HG03139 (cell line): ENCODE measurements at regions not wholly inside any gene's neighbourhood (a gene's known extent, or its start where the extent isn't known, plus 50 kb on each side); places are given as distances from the start of the nearest gene placed in this dataset.

Experiments
- ATAC-seq: cut with Tn5 transposase; IDR thresholded peaks from one replicate; pipeline ENCODE4 v1.9.1; 2021; ENCODE audit not compliant: unreplicated experiment

DNA sequence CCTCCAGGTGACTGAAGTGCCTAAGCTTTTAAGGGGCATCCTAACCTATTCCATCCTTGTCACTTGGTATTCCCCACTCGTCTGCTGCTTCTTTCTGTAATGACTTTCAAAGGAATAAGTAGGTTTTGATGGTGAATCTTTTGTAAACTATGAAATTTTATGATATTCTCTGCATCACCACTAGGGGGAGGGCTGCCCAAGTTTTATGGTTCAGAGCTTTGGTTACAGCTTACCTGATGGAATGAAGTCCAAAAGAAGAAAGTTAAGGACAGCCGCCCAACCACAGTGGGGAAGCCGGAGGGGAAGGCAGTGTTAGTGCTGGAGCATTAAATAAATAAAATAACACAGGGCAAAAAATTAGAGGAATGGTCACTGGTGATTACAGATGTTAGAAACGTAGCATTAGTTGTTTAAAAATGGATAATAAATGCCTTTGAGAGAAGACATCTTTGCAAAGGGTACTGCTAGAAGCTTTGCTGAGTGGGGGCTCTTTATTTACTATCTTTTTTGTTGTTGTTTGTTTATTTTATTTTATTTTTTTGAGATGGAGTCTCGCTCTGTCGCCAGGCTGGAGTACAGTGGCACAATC, 204.9 kb downstream of the GBA3 start:
- ATAC-seq: no peak

DNA sequence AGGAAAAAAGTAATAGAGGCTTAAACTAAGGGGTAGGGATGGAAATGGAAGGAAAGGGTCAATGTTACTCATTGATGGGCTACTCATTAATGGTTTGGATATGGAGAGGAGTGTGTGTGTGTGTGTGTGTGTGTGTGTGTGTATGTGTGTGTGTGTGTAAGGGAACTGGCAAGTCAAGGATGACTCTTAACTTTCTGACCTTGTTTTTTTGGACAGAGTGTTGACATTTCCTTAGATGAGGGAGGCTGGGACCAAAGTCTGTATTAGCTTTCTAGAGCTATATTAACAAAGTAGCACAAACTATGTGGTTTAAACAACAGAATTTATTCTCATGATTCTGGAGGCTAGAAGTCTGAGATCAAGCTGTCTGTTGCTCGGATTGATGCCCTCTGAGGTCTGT, 202.7 kb downstream of the GBA3 start:
- ATAC-seq: no peak

DNA sequence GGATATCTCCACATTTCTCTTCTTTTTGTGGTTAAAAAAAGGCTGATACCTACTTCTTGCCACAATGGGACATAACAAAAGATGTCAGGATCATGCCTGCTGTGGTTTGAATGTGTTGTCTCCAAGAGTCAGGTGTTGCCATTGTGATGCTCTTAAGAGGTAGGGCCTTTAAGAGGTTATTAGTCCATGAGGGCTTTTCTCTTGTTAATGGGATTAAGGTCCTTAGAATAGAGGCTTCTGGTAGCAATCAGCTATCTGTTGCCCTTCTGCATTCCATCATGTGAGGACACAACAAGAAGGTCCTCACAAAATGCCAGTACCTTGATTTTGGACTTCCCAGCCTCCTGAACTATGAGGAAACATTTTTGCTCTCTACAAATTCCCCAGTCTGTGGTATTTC, 191.4 kb downstream of the GBA3 start:
- no peak for ATAC-seq

DNA sequence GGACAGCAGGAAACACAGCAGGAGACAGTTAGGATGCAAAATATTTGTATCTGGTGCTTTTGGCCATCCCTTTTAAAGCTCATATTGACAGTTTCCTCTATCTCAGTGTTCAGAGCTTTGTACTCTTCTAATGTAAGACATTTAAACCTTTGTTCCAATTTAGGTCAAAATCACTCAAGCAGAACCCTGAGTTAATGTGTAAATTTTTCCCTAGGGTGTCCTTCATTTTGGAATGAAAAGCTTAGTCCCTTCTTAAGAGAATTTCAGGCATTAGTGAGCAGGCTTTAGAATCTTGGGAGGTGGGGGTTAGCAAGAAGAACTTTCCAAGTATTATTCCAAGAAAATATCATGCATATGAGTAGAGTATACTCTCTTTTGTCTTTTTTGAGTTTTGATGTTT, 188.7 kb downstream of the GBA3 start:
- ATAC-seq: no peak

DNA sequence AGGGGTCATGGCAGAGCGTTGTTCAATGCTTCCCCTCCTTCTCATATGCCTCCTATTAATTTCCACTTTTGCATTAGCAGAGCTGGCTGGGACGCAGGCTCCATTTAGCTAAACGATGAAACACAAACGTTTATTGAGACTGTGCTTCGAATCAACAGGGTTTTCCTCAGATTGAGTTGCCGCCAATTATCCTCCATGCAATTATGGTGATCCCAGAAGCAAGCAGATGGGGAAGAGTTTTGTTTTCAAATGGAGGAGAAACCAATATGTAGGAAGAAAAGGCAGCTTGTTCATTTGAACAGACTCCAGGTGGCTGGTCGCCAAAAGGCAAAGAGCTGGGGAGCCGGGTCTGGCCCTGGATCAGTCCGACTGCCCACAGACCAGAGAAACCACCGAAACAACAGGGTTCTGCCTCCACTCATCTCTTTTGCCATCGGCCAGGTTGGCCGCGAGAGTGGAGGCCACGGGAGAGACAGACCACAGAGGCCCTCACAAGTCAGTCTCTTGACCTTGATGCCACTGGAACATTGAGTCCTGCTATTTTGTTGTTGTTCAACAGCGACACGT, 184.8 kb downstream of the GBA3 start:
- ATAC-seq: no peak

DNA sequence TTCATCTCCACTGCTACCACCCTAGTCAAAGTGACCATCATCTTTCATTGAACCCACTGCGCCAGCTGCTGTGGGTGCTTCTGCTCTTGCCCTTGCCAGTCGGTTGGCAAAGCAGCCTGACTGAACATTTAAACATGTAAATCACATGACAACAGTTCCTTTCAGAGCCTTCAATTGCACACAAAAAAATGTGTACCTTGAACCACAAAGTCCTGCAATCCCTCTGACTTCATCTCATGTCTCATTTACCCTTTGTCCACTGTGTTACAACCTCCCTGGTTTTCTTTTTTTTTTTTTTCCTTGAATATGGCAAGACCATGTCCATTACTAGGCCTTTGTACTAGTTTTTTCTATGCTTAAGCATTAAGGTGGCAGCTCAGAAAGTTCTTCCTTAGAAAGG, 183.5 kb downstream of the GBA3 start:
- no peak for ATAC-seq

DNA sequence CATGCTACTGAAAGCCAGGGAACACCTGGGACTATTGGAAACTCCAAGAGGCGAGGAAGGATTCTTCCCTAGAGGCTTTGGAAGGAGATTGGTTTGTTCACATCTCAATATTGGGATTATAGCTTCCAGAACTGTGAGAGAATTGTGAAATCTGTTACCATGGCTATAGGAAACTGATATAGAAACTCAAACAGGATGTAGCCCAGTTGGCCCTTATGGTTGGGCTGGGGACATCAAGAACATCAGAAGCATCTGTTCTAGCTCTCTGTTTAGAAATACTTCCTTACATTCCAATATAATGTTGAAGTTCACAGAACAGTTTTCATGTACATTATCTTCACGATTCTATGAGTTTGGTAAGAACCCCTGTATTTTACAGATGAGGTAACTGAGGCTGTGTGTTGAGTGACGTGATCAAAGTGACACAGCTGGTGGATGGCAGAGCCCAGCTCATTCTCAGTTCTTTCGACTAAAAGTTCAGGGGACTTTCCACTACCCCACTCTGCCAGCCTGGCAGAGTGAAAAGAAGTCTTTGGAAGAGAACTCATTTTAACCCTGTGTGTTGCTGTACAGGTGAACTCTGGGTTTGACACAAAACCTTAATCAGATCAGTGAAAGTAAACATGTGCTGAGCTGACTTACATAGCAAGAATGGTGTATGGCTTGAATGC, 183.0 kb downstream of the GBA3 start:
- no peak for ATAC-seq

DNA sequence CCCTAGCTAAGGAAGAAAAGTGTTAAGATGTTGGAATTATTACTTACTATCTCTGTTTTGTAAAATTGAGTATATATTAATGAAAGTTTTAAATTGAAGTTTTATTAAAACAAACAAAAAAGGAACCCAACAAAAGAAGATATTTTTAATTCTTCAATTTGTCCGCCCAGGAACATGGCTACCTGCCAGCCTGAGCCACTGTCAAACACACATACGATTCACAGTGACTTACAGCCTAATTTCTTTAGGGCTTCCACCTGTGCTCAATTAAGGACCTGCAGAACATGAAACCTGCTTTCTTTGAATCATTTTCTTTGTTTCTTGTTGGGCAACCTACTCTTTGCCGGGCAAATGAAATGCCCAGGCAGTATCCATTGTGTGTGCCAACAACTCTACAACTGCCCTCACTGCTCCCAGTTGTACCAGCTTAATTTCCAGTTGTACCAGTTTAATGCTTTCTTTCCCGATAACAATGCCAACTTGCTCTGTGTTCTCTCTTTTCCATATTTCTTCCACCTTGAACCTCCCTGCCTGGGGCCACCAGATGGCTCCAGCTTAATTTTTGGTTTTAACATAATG, 181.7 kb downstream of the GBA3 start:
- ATAC-seq: no peak

DNA sequence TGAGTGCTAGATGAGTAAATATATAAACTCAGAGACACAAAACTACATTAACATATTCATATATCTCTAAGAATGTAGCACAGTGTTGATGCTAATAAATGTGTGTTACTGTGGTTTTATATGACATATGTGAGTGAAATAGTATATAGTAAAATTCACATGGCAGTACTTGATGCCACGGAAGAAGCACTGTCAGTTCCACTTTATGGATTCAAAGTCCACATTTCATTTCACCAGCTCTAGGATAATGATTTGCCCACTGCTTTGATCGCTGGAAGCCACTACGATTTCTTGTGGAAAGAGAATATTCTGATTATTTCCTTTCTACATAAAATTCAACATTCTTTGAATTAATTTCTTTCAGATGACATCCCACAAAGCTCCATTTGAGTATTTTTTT, 181.2 kb downstream of the GBA3 start:
- ATAC-seq: no peak

DNA sequence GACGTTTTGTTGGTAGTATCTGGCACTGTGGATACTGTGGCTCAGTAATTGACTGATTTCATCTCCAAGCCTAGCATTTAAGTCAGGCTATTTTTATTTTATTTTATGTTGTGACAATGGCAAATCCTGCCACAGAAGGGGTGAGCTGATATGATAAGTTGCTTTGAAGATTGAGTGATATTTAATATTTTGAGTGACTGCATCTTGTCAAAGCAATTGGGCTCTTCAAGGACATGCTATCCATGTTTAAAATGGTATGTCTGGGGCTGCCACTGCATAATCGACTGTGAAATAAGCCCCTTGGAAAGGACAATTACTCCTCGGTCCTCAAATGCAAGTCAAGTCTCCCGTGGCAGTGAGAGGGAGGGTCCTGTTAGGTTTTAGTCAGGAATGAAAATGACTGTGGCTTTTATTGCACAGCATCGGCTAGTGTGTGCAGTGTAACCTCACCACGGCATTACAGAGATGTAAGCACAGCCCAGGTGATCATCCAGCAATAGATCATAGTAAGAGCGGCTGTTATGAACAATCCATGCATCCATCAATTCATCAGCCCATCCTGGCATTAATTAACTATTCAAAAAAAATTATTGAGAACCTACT, 178.2 kb downstream of the GBA3 start:
- no peak for ATAC-seq

DNA sequence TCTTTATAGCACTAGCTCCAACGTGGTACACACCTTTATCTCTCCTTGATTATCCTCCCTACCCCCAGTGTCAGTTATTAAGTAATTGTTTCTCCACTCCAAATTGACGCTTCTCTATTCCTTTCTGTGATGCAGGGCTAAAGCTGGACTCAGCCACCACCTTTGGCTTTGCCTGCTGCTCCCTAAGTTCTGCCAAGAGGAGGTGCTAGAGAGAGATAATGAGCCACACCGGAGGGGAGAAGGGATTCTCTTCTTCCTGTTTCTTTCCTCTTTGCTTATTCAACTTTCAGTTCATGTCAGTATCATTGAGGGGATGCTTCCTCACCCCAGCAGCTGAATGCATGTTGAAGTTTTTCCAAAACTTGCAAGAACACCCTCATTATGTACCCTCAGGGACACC, 176.5 kb downstream of the GBA3 start:
- ATAC-seq: no peak
